ENCODE measurements at regions not wholly inside any gene's neighbourhood (a gene's known extent, or its start where the extent isn't known, plus 50 kb on each side); places are given as distances from the start of the nearest gene placed in this dataset.

DNA sequence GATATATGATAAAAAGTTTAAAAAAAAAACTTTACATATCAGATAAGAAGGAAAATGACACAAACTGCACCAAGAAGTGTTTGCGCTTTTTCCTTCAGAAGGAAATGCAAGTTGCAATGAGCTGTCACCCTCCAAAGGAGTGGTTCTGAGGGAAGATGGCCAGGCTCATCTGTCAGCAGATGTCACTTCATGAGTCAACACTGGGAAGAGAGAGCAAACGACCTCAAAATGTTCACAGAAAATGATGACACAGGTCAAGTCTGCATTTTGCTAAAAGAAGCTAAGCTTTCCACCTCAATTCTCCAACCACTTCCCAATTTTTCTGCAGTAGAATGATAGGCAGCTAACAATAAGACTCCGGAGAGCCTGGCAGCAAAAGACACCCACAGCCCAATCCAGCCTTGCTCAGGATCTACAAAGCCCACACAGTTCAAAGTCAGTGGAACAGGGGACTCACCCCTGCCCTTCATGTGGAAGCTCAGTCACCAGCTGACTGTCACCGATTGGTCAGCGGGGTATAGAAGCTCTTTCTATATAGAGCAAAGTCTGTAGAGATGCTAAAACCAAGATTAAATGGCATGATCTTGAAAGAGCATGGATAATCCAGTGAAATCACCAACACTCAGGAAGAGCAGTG, 155.1 kb upstream of the NEBL start:
- intact Hi-C loops (cut with micrococcal nuclease; ENCODE audit: unreplicated experiment) (no loop called here), in situ Hi-C loops (cut with MboI) (no loop called here)
- Histone ChIP-seq H2AFZ (ENCODE audit: control insufficient read depth, low read depth, low read length) (no peak overlapping the region), H3K4me2 (ENCODE audit: control insufficient read depth, insufficient read depth) (no peak overlapping the region), H3K9ac (ENCODE audit: control insufficient read depth, insufficient read depth, low read length) (no peak overlapping the region), H3K36me3 (ENCODE audit: control insufficient read depth in 2 of 2, insufficient read depth in 2 of 2, low read length in 1 of 2) (no peaks in the 10 kb centered on the region), H4K20me1 (ENCODE audit: control insufficient read depth, insufficient read depth) (no peaks in the 10 kb centered on the region), H3K4me3 (no peak overlapping the region), H3K9me3 (replicated peaks; ENCODE audit: control insufficient read depth, insufficient read depth, low read length) (no peaks in the 10 kb centered on the region; the same call in 2 of the 3 replicates), H3K79me2 (ENCODE audit: control insufficient read depth, insufficient read depth, low read length) (no peaks in the 10 kb centered on the region), H3K27me3 (replicated peaks in 1 of 2; ENCODE audit: control insufficient read depth in 2 of 2, insufficient read depth in 2 of 2, low read length in 1 of 2) (no peaks in the 10 kb centered on the region), H3K4me1 (ENCODE audit: control insufficient read depth, insufficient read depth, low read length) (no peaks in the 10 kb centered on the region), H3K27ac (ENCODE audit: control insufficient read depth, insufficient read depth) (no peak overlapping the region)
- ATAC-seq (no peak), FAIRE-seq (no peak), DNase-seq (ENCODE audit: low read depth, low spot score) (no peak)
- WGBS (ENCODE audit: insufficient coverage, insufficient replicate concordance, low lambda C conversion rate, missing lambda C conversion rate) = 37% methylated on average over 5 of the region's 5 CpGs
- RAD21 ChIA-PET (ENCODE audit: unreplicated experiment) = no interaction called here
- BruUV-seq (replicated peaks) = no TSS peak
- SMC1A ChIA-PET (ENCODE audit: uncharacterized antibody, unreplicated experiment) = no interaction called here
- POLR2A ChIA-PET = no interaction called here
- CTCF ChIA-PET = no interaction called here
- no peak for TF ChIP-seq GABPA (IDR thresholded peaks at IDR 0.05; ENCODE audit: low read depth)
- TF ChIP-seq, protein P1, sequence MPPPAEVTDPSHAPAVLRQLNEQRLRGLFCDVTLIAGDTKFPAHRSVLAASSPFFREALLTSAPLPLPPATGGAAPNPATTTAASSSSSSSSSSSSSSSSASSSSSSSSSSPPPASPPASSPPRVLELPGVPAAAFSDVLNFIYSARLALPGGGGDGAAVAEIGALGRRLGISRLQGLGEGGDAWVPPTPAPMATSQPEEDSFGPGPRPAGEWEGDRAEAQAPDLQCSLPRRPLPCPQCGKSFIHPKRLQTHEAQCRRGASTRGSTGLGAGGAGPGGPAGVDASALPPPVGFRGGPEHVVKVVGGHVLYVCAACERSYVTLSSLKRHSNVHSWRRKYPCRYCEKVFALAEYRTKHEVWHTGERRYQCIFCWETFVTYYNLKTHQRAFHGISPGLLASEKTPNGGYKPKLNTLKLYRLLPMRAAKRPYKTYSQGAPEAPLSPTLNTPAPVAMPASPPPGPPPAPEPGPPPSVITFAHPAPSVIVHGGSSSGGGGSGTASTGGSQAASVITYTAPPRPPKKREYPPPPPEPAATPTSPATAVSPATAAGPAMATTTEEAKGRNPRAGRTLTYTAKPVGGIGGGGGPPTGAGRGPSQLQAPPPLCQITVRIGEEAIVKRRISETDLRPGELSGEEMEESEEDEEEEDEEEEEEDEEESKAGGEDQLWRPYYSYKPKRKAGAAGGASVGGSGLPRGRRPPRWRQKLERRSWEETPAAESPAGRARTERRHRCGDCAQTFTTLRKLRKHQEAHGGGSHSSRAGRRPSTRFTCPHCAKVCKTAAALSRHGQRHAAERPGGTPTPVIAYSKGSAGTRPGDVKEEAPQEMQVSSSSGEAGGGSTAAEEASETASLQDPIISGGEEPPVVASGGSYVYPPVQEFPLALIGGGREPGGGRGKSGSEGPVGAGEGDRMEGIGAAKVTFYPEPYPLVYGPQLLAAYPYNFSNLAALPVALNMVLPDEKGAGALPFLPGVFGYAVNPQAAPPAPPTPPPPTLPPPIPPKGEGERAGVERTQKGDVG (CRISPR knock-in tag; IDR thresholded peaks at IDR 0.05) = no peak
- TF ChIP-seq IKZF2 (IDR thresholded peaks at IDR 0.05) = no peak
- no peak for TF ChIP-seq POLR2AphosphoS2 (IDR thresholded peaks at IDR 0.05; ENCODE audit: low read depth, low read length)
- no peak for TF ChIP-seq E2F8 (IDR thresholded peaks at IDR 0.05; ENCODE audit: low read depth, partially characterized antibody)
- no peak for TF ChIP-seq BCLAF1 (IDR thresholded peaks at IDR 0.05)
- TF ChIP-seq NFYB (IDR thresholded peaks at IDR 0.05; ENCODE audit: insufficient read depth, low read depth, low read length) = no peak
- no peak for TF ChIP-seq POLR2AphosphoS5 (IDR thresholded peaks at IDR 0.05; ENCODE audit: low read length)
- TF ChIP-seq IRF5 (IDR thresholded peaks at IDR 0.05; ENCODE audit: borderline replicate concordance) = no peak
- TF ChIP-seq LARP7 (IDR thresholded peaks at IDR 0.05) = no peak
- TF ChIP-seq MLLT1 (IDR thresholded peaks at IDR 0.05) = no peak
- TF ChIP-seq ASH2L (IDR thresholded peaks at IDR 0.05; ENCODE audit: borderline replicate concordance, low read depth) = no peak
